AG09309 (cell line): ENCODE measurements at regions not wholly inside any gene's neighbourhood (a gene's known extent, or its start where the extent isn't known, plus 50 kb on each side); places are given as distances from the start of the nearest gene placed in this dataset.

Source experiments
- DNase-seq: peaks from one replicate; pipeline ENCODE4 v3.0.0-alpha.2; 2010; ENCODE audit warnings: low read depth
- H3K4me3 ChIP-seq: 2 replicates; pipeline ENCODE4 v1.5.1; 2011; ENCODE audit warnings: mild to moderate bottlenecking, low read depth, low read length, moderate library complexity; ENCODE audit not compliant: control insufficient read depth
- TF ChIP-seq, protein P1 (sequence below): IDR thresholded peaks from 2 replicates; pipeline ENCODE4 v1.5.1; 2011; ENCODE audit warnings: mild to moderate bottlenecking, low read depth, low read length, inconsistent platforms; ENCODE audit not compliant: insufficient read depth, control insufficient read depth; ENCODE audit errors: missing control alignments

DNA sequence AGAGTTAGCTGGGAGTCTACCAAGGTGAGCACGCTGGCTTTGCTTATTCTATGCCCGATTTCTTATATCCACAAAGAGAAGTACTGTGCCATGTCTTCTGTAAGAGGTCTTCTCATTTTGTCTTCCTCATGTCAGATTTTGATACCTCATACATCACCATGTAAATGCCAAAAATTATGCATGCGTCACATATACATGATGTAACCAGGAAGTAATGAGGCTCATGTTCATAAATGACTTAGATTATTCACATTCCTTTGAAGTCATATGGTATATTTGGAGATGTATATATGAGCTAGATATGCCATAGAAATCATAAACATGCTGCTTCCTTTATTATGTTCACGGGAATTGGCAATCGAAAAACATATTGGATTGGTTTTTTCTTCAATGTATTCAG, 97.7 kb upstream of the CELF2 start:
- no peak for DNase-seq
- TF ChIP-seq, protein P1, sequence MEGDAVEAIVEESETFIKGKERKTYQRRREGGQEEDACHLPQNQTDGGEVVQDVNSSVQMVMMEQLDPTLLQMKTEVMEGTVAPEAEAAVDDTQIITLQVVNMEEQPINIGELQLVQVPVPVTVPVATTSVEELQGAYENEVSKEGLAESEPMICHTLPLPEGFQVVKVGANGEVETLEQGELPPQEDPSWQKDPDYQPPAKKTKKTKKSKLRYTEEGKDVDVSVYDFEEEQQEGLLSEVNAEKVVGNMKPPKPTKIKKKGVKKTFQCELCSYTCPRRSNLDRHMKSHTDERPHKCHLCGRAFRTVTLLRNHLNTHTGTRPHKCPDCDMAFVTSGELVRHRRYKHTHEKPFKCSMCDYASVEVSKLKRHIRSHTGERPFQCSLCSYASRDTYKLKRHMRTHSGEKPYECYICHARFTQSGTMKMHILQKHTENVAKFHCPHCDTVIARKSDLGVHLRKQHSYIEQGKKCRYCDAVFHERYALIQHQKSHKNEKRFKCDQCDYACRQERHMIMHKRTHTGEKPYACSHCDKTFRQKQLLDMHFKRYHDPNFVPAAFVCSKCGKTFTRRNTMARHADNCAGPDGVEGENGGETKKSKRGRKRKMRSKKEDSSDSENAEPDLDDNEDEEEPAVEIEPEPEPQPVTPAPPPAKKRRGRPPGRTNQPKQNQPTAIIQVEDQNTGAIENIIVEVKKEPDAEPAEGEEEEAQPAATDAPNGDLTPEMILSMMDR = no peak

DNA sequence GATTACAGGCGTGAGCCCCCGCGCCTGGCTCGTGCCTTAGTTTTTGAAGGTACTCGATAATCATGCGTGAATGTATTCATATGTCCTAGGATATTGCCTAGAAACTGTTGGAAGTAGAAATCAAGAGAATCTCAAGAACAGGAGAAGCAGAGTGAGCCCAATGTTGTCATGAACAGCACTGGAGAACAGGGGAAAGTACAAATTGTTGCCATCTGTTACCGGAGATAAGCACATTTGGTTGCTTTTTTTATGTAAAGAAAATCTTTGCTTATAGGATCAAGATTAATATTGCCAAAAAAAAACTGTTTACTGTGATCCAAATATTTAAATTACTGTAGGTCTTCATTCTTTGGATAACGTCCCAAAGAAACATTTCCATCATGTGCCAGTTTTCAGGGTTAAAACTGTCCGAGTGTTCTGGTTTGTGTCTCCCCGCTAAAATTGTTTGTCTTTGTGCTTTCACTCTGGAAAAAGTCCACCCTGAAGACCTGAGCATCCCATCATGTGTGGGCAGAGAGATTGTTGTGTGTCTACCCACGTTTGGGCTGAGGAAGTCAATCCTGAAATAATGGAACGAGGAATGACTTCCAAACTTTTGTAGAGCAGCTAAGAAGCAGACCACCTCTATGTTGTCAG, 95.7 kb upstream of the CELF2 start:
- DNase-seq = no peak
- TF ChIP-seq, protein P1 = no peak
- H3K4me3 ChIP-seq = no peak overlapping the region

More for the DNA sequence above, 97.7 kb upstream of the CELF2 start:
- H3K4me3 ChIP-seq = no peak overlapping the region

GRCh38 chr10:10923029-10923651, 94.5 kb upstream of the CELF2 start:
- H3K4me3 ChIP-seq = no peak overlapping the region
- TF ChIP-seq, protein P1 = no peak
- no peak for DNase-seq

- no peak overlapping the region for H3K4me3 ChIP-seq
- TF ChIP-seq, protein P1 = no peak
- no peak for DNase-seq
These were observed 92.0 kb upstream of the CELF2 start for GRCh38 chr10:10925667-10926066.

DNA sequence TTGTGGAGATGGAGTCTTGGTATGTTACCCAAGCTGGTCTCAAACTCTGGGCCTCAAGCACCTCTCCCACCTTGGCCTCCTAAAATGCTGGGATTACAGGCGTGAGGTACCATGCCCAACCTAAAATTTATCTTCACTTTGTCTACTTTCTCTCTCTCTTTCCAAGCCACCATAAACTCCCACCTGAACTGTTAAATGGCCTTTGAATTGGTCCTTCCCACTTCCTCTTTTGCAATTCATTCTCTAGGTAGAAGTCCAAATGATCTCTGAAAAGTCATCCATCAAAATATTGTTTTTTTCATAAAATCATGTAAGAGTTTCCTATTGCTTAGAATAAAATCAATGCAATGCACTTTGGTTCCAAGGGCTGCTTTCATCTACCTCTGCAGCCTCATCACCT, 90.1 kb upstream of the CELF2 start:
- TF ChIP-seq, protein P1 = no peak
- no peak overlapping the region for H3K4me3 ChIP-seq
- no peak for DNase-seq

GRCh38 chr10:10930979-10931743, 86.5 kb upstream of the CELF2 start:
- TF ChIP-seq, protein P1 = peak; percentile 10
- H3K4me3 ChIP-seq = no peak overlapping the region
- DNase-seq = no peak
